IPS DF 6.9 (cell line): ENCODE measurements at regions not wholly inside any gene's neighbourhood (a gene's known extent, or its start where the extent isn't known, plus 50 kb on each side); places are given as distances from the start of the nearest gene placed in this dataset.
"Not testable (repeated sequence)": the region's sequence is repeated elsewhere in the genome, so short reads cannot be mapped to it uniquely, and the experiment has no call there.

Experiments
- DNase-seq: peaks from one replicate; pipeline ENCODE4 v3.0.0-alpha.2; 2013; ENCODE audit warnings: low read depth, low spot score
- H3K27ac ChIP-seq: one replicate; pipeline ENCODE4 v1.5.1; 2013; ENCODE audit warnings: low read length, control low read depth
- H3K27me3 ChIP-seq: 2 replicates; pipeline ENCODE4 v1.6.1; 2013; ENCODE audit warnings: mild to moderate bottlenecking, low read length; ENCODE audit not compliant: control insufficient read depth, insufficient read depth
- H3K36me3 ChIP-seq: 2 replicates; pipeline ENCODE4 v1.6.1; 2013; ENCODE audit warnings: low read length; ENCODE audit not compliant: control insufficient read depth, insufficient read depth
- H3K4me1 ChIP-seq: 2 replicates; pipeline ENCODE4 v1.6.1; 2013; ENCODE audit warnings: low read length; ENCODE audit not compliant: control insufficient read depth, insufficient read depth
- H3K4me3 ChIP-seq: 2 replicates; pipeline ENCODE4 v1.5.1; 2013; ENCODE audit warnings: mild to moderate bottlenecking, low read length
- H3K9me3 ChIP-seq: 2 replicates; pipeline ENCODE4 v1.6.1; 2013; ENCODE audit warnings: low read length, inconsistent platforms; ENCODE audit not compliant: control insufficient read depth, insufficient read depth
- whole genome bisulfite sequencing: extraction: QIAGEN DNeasy Blood & Tissue Kit; methylation state at CpG from one replicate; pipeline ENCODE4 v1.1.7; 2013; ENCODE audit warnings: mixed read lengths, missing lambda C conversion rate; ENCODE audit not compliant: insufficient read length, insufficient coverage; 5-methylcytosine and 5-hydroxymethylcytosine counted together

DNA sequence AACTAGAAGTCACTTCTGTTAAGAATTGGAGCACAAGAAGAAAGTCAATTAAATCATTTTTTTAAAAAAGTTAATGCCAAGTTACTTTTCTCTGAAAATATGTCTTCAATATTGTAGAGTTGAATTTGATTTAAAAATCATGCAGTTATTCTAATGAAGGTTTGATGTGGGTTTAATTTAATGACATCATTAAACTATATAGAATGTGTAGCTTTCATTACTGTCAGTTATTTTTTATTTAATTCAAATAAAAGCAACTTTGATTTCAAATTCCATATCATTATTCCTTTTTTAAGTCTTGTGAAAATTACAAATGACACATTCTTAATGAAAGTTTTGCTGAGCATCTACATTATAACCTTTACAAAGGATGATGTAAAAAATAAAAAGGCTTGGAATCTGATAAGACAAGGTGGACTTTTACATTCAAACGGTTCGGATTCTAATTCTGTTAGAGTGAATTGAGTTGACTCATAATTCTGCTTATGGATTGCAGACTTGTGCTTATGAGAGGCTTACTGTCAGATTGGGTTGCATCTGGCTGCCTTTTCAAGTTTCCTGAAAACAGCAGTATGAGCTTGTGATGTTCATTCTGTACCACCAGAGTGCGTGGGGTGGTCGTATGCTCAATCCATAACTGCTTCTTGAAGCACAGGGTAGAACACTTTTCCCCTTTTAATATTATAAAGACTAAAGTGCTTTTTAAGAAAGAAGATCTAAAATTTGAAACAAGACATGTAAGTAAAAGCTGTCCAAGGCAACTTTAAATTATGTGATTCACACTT lies 253.0 kb upstream of the ARRDC3 start:
- Histone ChIP-seq H3K4me1 (peaks cover 1% of the 10 kb centered on the region; the same call in 1 of the 2 replicates), H3K27me3 (no peaks in the 10 kb centered on the region), H3K27ac (no peak overlapping the region), H3K4me3 (no peak overlapping the region), H3K9me3 (no peaks in the 10 kb centered on the region), H3K36me3 (no peaks in the 10 kb centered on the region)
- WGBS = no CpG with 5 or more reads among the region's 4 CpGs
- no peak for DNase-seq

DNA sequence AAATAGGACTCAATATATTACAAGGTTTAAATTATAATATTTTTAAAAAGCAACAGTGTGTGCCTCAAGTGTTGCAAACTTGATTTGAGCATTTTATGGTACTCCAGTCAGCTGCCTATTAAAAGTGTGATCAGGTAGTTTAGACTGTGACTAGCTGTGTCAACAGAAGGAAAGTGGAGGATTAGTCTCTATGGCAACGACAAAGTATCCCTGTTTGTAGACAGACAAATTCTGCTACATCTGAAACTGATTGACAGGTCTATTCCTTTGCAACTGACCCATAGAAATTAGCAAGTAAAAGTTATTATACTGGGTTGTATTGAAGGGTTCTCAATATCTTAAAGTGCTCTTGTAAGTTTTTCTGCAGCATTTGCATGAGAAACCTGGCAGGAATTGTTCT lies 249.8 kb upstream of the ARRDC3 start:
- H3K36me3 ChIP-seq = no peaks in the 10 kb centered on the region
- WGBS = no CpG with 5 or more reads among the region's 1 CpG
- H3K4me1 ChIP-seq = no peaks in the 10 kb centered on the region
- no peaks in the 10 kb centered on the region for H3K9me3 ChIP-seq
- no peak overlapping the region for H3K4me3 ChIP-seq
- DNase-seq = no peak
- no peak overlapping the region for H3K27ac ChIP-seq
- no peaks in the 10 kb centered on the region for H3K27me3 ChIP-seq

DNA sequence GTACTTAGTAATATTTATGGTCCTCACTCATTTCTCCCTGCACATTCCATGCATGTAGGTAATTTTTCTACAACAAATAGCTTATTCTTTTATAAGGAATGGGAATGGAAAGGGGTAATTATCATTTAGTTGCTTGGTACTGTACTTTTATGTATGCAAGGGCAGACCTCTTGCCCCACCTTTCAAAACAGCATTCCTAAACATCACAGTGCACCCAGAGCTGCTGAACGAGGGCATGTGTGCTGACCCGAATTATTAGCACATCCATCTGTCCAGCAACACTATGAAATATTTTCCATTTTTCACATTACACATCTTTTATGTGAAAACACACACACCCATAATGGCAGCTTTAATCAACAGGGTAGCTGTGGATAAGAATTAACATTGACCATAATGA lies 228.6 kb upstream of the ARRDC3 start:
- H3K27ac ChIP-seq = no peak overlapping the region
- H3K36me3 ChIP-seq = no peaks in the 10 kb centered on the region
- no peaks in the 10 kb centered on the region for H3K4me1 ChIP-seq
- no peaks in the 10 kb centered on the region for H3K27me3 ChIP-seq
- no peak for DNase-seq
- no peak overlapping the region for H3K4me3 ChIP-seq
- no CpG with 5 or more reads among the region's 2 CpGs for WGBS
- H3K9me3 ChIP-seq = no peaks in the 10 kb centered on the region

DNA sequence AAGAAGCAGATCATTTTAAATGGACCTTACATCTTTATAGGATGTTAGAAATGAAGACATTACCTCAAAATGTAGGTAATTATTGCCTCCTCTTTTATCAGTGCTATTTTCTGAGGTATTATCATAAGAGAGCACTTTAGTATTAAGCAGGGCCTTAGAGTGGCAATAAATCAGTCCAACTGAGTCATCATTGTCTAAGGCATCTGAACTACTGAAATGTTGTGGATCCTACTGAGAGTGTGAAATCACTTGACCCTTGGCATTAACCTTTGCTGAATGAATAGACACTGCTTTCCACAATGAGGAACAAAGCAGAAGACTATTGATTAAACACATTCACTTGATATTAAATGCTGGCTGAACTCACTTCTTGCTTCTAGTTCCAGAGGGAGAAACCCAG lies 224.6 kb upstream of the ARRDC3 start:
- H3K9me3 ChIP-seq = no peaks in the 10 kb centered on the region
- H3K27ac ChIP-seq = no peak overlapping the region
- no peak overlapping the region for H3K4me3 ChIP-seq
- DNase-seq = no peak
- H3K36me3 ChIP-seq = no peaks in the 10 kb centered on the region
- no peaks in the 10 kb centered on the region for H3K4me1 ChIP-seq
- no peaks in the 10 kb centered on the region for H3K27me3 ChIP-seq

DNA sequence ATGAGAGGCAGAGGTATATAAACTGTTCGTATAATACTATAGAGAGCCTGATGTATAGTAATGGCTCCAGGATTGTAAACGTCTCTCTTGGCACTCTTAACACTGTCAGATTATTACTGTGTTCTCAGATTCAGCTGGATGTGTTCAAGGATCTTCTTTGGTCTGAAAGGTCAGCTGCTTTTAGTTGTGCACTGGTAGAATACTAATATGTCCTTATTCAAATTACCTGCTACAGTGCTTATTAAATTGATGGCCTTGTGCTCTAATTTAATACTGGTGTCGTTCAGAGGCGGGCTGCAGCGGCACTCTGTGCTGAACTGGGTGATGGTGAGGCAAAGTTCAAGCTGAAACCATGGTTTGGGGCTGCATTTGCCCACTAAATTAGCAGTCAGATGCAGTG lies 216.7 kb upstream of the ARRDC3 start:
- Histone ChIP-seq H3K4me3 (no peak overlapping the region), H3K4me1 (no peaks in the 10 kb centered on the region), H3K9me3 (no peaks in the 10 kb centered on the region), H3K27ac (no peak overlapping the region), H3K36me3 (no peaks in the 10 kb centered on the region), H3K27me3 (no peaks in the 10 kb centered on the region)
- no CpG with 5 or more reads among the region's 5 CpGs for WGBS
- DNase-seq = no peak

DNA sequence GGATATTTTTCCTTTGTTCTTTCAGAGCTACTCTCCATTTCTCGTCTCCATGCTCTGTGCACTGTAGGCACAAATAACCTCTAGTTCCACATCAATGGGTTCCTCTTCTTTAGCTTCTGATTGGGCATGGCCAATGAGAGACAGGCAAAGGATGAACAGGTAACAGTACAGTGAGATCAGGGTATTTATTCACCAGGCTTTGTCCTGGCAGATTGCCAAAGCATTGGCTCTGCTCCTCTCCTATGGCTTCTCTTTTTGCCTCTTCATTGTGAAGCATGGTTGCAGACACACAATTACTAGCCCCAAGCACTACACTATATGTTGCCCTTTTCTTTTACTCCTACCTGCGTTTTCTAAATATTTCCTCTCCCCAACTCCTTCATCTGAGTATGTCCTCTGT lies 215.1 kb upstream of the ARRDC3 start:
- Histone ChIP-seq H3K9me3 (no peaks in the 10 kb centered on the region; the same call in 1 of the 2 replicates), H3K4me3 (no peak overlapping the region), H3K36me3 (no peaks in the 10 kb centered on the region), H3K27me3 (no peaks in the 10 kb centered on the region), H3K27ac (no peak overlapping the region), H3K4me1 (no peaks in the 10 kb centered on the region)
- DNase-seq = no peak
- WGBS = no CpG with 5 or more reads among the region's 2 CpGs

DNA sequence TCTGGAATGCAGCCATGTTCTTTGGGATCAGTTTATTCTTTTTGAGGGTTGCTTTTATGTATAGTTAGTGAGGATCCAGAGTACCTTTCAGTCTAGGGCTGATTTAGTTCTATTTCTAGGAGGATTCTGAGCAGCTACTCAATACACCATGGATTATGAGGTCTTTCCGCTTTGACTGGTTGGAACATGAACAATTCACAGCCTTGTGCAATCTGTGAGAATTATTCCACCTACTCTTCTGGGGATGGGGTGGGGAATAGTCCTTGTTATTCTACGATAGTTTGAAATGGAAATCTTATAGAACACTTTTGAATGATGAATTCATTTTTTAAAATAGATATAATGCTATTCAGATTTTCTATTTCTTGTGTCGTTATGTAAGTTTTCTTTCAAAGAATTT lies 212.3 kb upstream of the ARRDC3 start:
- Histone ChIP-seq H3K4me1 (no peaks in the 10 kb centered on the region), H3K36me3 (no peaks in the 10 kb centered on the region), H3K4me3 (no peak overlapping the region), H3K27me3 (no peaks in the 10 kb centered on the region), H3K27ac (no peak overlapping the region), H3K9me3 (no peaks in the 10 kb centered on the region; the same call in 1 of the 2 replicates)
- WGBS = no CpG with 5 or more reads among the region's 3 CpGs
- DNase-seq = no peak

DNA sequence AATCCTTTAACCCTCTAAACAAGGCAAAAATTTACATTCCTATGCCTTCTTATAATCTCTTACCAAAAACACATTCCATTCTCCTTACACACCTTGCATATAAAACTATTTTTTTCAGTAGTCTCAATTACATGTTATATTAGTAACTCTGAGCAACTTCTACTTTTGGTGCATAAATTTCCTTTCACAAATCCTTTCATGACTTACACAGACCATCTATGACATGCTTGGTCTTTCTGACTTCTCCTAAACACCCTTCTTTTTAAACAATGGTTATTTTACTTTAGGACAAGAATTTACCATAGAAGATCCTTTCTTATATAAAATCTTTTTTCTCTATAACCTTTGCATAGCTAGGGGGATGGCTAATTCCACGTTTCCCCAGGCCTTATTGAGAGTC lies 208.0 kb upstream of the ARRDC3 start:
- Histone ChIP-seq H3K27me3 (no peaks in the 10 kb centered on the region), H3K4me1 (no peaks in the 10 kb centered on the region), H3K9me3 (no peaks in the 10 kb centered on the region; the same call in 1 of the 2 replicates), H3K27ac (no peak overlapping the region), H3K4me3 (no peak overlapping the region), H3K36me3 (no peaks in the 10 kb centered on the region)
- peak; percentile 25 for DNase-seq
- no CpG with 5 or more reads among the region's 1 CpG for WGBS

DNA sequence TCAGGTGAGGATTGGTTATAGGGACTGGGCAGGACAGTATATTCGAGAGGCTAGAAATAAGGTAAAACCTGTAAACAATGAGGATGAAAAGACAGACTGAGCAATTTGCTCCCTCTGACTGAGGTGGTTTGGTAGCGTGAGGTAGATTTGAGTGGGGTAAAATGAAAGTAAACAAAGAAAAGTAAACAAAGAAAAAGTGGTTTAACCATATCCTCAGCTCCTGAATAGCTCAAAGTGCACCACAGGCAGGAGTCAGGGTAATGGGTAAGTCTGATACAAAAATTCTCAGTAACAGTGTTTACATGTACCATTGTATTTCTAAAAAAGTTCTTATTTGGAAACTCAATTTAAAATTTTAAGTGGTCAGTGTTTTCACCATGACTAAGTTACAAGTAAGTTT lies 203.1 kb upstream of the ARRDC3 start:
- H3K27me3 ChIP-seq = no peaks in the 10 kb centered on the region
- H3K27ac ChIP-seq = no peak overlapping the region
- 100% methylated on average over 1 of the region's 2 CpGs for WGBS
- no peaks in the 10 kb centered on the region; the same call in 1 of the 2 replicates for H3K9me3 ChIP-seq
- no peaks in the 10 kb centered on the region for H3K36me3 ChIP-seq
- H3K4me1 ChIP-seq = no peaks in the 10 kb centered on the region
- DNase-seq = no peak
- no peak overlapping the region for H3K4me3 ChIP-seq

DNA sequence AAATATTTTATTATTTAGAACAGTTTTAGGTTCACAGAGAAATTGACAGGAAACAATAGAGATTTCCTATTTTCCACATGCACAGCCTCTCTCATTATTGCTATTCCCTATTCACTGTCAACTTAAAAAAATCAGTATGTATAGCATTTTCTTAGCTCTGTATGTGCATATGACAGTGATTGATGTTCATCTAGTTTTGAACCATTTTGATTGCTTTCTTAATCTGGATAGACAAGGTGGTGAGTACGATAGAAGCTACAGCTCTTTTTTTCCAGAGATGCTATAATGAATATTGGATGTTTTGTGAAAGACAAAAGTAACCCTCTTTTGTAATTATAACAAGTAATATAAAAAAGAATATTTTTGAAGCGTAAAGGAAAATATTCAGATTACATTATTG lies 201.2 kb upstream of the ARRDC3 start:
- Histone ChIP-seq H3K36me3 (no peaks in the 10 kb centered on the region), H3K4me3 (no peak overlapping the region), H3K27me3 (no peaks in the 10 kb centered on the region), H3K4me1 (no peaks in the 10 kb centered on the region), H3K27ac (no peak overlapping the region), H3K9me3 (no peaks in the 10 kb centered on the region)
- no CpG with 5 or more reads among the region's 2 CpGs for WGBS
- DNase-seq = no peak

DNA sequence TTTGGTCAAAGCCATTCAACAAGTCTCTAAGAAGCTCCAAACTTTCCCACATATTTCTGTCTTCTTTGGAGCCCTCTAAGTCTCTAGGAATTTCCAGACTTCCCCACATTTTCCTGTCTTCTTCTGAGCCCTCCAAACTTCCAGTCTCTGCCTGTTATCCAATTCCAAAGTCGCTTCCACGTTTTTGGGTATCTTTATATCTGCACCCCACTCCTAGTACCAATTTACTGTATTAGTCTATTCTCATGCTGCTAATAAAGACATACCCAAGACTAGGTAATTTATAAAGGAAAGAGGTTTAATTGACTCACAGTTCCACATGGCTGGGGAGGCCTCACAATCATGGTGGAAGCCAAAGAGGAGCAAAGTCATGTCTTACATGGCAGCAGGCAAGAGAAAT lies 182.9 kb upstream of the ARRDC3 start:
- WGBS = no CpG with 5 or more reads among the region's 2 CpGs
- not testable (repeated sequence) for H3K9me3 ChIP-seq, H3K27me3 ChIP-seq, H3K4me3 ChIP-seq, DNase-seq, H3K36me3 ChIP-seq, H3K27ac ChIP-seq, H3K4me1 ChIP-seq
